Dermis microvascular lymphatic vessel endothelial cell (primary cell): ENCODE measurements at regions not wholly inside any gene's neighbourhood (a gene's known extent, or its start where the extent isn't known, plus 50 kb on each side); places are given as distances from the start of the nearest gene placed in this dataset.

Experiments used
- DNase-seq, 2 donors: peaks; one replicate each; pipeline versions ENCODE4 v3.0.0 to v3.0.0-alpha.2; 2010; ENCODE audit warnings: low read depth in 2 of 2

GRCh38 chr17:72301887-72302286 lies 181.1 kb downstream of the SOX9 start:
- DNase-seq: no peak

- DNase-seq: no peak
These were observed 181.9 kb downstream of the SOX9 start for GRCh38 chr17:72302735-72303134.

- DNase-seq: no peak
These were observed 183.2 kb downstream of the SOX9 start for GRCh38 chr17:72303787-72304733.

- DNase-seq: no peak
These were observed 184.0 kb downstream of the SOX9 start for GRCh38 chr17:72304859-72305258.

GRCh38 chr17:72305472-72305871 lies 184.7 kb downstream of the SOX9 start:
- DNase-seq: no peak

GRCh38 chr17:72306037-72306436 lies 185.2 kb downstream of the SOX9 start:
- no peak for DNase-seq

- no peak for DNase-seq
These were observed 187.0 kb downstream of the SOX9 start for GRCh38 chr17:72307836-72308235.

GRCh38 chr17:72308744-72309385 lies 188.0 kb downstream of the SOX9 start:
- no peak for DNase-seq

GRCh38 chr17:72311004-72311403 lies 190.2 kb downstream of the SOX9 start:
- no peak for DNase-seq

DNA sequence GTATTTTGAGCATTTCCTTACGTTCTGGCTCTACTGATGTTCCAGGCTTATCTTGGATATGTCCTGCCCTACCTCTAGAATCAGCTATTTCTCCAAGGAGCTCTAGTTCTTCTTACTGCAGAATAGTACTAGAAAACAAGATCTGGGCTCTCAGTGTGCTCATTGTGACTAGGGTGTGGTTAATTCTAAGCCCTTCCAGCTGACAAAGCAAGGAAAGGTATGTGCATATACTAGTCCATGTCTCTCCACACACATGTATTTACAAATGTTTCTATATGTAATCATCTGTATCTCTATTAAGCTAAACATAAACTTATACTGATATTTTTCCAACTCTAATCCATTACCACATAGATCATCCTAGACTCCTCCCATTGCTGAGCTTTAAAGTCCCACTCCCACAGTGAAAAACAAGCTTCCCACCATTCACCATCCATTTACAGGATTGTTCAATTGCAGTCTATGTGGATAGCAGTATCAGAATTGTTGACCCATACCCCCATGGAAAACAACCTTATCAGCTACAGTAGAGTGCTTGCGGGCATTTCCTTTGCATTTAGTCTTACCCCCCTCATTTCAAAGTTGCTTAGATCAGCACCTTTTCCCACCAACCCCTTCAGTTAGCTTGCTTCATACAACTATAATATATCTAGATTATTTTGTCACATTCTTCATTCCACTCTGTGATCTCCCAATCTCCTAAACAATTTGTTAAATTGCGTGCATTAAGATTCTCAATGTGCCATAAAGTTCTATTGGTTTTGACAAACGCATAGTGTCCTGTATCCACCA lies 194.5 kb downstream of the SOX9 start:
- no peak for DNase-seq

DNA sequence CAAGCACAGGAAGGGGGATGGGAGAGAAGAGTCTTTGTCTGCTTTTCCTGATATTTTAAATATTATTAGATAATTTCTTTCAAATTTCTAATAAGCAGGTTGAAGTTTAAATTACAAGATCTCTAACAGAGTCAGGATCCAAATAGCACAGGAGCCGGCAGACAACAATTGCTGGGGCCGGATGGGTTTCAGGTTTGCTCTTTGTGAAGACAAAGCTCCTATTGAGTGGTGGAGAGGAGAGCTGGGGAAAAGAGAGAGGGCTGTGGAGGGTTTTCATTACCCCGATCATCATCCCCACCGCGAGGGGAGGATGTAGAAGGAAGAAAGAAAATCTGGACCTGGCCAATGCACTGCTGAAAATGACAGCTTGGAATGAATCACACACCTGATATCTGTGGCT lies 197.3 kb downstream of the SOX9 start:
- DNase-seq: no peak

DNA sequence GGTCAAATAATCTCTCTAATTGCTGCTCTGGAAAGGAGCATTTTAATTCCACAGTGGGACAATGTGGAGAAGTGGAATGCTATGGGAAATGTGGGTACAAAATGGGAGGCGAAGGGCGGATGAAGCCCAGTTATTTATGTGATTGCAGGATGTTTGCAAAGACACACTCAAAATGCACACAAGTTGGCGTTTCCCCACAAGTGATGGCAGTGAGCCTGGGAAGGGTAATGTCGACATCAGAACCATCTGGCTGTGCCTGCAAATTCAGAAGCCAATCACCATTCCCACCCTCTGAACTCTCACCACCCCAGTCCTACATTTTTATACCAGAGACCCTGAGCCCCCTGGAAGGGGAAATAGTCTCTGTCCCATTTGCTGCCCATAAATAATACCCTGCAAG lies 201.1 kb downstream of the SOX9 start:
- no peak for DNase-seq

- DNase-seq: no peak
These were observed 211.5 kb downstream of the SOX9 start for GRCh38 chr17:72332367-72332766.

DNA sequence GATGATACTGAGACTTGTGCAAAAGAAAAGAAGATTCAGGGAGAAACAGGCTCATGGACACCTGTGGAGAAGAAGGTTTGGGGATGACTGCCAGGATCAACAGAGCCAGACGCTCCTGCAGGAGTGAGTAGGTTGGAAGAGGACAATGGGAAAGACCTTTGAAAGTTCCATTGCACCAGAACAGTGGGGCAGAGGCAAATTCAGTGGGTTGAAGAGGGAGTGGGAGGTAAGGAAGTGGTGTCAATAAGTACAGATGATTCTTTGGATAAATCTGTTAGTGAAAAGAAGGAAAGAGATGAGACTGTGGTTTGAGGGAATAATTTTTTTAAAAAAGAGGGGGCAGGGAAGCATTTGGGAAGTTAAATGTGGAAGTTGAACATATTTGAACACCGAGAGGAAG lies 212.8 kb downstream of the SOX9 start:
- DNase-seq: no peak

- no peak for DNase-seq
These were observed 213.4 kb downstream of the SOX9 start for GRCh38 chr17:72334205-72334604.

DNA sequence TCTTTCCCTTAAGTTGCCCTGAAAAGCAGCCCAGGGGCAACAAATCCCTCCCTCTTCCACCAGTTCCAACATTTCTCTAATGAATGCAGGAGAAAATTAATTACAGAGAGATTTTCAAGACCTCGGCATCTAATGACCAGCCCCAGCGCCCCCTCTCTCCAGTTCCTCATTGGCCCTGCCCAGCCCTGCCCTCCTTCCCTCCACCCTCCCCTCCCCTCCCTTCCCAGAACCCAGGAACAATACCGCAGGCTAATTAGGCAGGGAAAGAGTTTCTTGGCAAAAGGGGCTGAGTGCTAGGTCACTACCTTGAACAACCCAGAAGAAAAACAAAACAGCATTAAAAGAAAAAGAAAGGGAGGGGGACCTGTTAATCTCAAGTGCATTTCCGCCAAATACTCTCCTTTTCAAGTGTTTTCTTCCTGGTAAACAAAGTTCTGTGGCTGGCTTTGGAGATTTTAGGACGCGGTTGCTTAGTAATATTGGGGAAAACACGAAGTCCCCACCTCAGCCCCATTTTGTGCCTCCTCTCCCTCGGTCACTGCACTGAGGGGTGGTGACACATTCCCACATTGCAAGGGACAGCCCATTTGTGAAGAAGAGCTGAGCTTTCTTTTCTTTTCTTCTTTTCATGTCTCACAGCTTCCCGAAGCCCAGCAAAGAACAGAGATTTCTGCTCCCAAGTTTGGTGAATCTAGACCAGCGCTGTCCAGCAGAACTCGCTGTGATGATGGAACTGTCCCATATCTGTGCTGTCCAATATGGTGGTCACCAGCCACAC lies 215.4 kb downstream of the SOX9 start:
- DNase-seq: no peak

DNA sequence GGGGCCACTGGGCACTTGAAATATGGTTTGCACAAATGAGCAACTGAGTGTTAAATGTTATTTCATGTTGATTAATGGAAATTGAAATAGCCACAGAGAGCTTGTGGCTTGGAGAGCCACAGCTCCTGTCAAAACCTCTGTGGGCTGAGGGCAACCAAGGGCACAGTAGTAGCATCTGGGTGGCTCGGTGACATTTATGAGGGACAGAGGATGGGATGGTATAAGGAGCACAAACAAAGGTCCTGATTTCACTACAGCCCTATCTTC lies 215.9 kb downstream of the SOX9 start:
- DNase-seq: no peak

GRCh38 chr17:72338304-72338703 lies 217.5 kb downstream of the SOX9 start:
- DNase-seq: no peak

GRCh38 chr17:72338847-72339790 lies 218.3 kb downstream of the SOX9 start:
- peak; percentile 62 to 74 for DNase-seq

- DNase-seq: no peak
These were observed 220.0 kb downstream of the SOX9 start for GRCh38 chr17:72340836-72341235.

GRCh38 chr17:72342061-72342460 lies 221.2 kb downstream of the SOX9 start:
- no peak for DNase-seq
